ENCODE measurements at regions not wholly inside any gene's neighbourhood (a gene's known extent, or its start where the extent isn't known, plus 50 kb on each side); places are given as distances from the start of the nearest gene placed in this dataset.
A peak's percentile ranks its signal among the peaks of the same experiment; 100 is the strongest.
"Not testable (repeated sequence)": the region's sequence is repeated elsewhere in the genome, so short reads cannot be mapped to it uniquely, and the experiment has no call there.

DNA sequence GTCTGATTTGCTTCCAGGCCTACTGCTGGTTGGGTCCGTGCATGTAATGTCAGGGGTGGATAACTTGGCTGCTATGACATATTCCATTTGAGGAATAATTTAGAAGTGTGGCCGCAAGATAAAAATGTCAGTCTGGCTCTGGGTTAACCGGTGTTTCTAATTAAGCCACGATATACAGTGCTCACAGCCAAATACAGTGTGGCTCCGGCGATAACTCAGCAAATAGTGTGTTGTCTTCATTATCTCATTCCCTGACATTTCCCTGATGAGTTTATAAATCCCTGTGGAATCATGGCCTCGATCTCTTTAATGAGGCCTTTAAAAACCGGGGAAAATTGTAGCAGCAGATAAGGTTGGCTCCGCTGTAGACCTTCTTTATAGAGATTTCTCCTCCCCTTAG, 1125.0 kb downstream of the TYW1 start:
- no peak for DNase-seq

DNA sequence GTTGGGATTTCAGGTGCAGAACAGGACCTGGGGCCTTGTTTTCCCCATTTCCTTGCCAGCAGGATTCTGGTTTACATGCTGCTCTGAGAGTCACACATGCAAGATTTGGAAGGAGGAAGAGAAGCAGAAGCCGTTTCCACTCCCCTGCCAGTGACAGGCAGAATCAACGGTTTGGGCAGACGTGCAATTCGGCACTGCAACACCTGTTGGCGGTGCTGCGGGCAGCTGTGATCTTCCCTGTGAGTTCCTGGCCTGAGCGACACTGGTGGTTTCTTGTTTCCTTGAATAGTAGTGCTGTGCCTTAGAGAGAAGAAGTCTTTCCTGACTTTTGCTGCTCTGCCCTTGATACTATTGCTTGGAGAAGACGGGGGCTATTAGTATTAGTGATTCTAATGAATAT, 1126.2 kb downstream of the TYW1 start:
- DNase-seq = no peak

DNA sequence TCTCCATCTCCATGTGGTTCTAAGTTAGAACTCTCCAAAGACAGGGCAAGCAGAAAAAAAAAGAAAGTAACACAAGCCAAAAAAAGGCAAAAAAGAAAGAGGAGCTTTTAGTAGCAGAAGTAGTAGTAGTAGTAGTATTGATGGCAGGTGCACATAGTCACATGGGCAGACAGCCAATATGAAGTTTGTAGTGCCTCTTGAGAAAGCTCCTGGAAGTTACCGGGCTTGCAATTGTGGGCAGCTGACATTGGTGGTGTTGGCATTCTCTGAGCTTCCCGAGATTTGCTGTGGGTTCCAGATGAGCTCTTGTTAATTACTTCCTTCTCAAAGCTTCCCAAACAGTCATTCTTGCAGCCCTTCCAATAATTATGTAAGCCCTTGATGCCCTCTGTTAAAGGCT, 1128.5 kb downstream of the TYW1 start:
- no peak for DNase-seq

DNA sequence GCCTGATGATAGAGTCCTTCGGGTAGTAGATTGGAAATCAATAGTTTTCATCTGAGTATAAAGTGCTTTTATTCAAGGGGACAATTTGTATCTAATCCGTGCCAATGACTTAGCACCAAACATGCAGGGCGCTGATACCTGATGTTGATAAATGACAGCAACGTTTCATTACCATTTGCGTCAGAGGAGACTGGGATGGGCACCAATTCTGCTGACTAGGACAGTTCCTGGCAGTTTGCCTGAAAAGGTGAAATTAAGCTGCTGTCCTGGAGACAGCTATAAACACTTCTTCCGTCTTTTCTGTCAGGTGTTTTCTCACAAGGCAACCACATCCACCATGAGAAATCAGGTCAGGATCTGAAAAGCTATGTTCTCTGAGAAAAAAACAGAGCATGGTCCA, 1136.4 kb downstream of the TYW1 start:
- DNase-seq = no peak

DNA sequence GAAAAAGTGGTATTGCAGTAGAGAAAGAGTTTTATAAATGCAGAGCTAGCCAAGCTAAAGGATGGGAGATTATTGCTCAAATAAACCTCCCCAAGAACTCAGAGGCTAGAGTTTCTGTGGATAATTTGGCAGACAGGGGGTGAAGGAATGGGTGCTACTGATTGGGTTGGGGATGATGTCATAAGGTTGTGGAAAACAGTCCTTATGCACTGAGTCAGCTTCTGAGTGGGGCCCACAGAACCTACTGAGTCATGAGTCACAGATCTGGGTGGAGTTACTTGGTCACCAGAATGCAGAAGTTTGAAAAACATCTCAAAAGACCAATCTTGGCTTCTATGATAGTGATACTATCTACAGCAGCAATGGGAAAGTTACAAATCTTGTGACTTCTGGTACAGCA, 1146.7 kb downstream of the TYW1 start:
- no peak for DNase-seq

DNA sequence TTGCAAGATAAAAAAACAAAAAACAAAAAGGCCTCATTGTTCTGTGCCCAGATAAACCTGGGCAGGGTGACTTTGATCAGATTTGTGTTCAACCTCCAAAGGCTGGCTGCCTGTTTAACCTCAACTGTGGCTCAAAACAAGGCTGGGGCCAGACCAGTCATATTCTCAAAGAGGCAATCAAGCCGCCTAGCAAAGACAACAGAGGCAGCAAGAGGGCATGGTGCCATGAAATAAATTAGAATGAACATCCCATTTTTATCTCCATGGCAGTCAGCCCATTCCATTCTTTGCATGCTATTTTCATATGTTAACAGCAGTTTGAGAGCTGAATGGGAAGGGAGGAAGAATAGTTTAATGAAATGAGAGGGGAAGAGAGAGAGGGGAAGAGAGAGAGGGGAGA, 1150.3 kb downstream of the TYW1 start:
- DNase-seq = no peak

DNA sequence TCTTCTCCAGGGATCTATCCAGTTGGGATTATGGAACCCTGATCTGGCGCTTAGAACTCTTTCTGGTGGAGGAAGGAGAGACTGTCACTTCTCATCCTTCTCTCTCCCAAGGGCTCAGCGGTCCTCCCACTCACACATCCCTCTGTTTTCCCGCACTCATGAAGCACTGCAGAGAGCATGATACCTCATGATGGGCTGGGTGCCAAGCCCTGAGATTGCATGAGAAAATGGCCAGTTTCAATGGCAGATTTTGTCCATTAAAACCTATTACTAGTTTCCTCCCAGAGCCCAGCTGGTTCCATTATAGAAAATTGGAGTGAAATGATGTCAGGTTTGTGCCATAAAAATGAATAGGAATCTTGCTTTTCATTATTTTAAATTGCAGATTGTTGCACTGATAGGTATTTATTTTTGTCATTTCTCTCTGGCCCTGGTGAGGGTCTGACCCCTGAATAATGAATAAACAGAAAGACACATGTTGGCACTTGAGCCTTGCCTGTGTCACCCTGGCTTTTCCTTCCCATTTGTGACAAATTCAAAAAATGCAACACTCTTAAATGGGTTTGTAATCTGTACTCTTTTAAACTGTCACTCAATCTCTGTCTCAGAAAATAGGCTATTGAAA, 1151.1 kb downstream of the TYW1 start:
- no peak for DNase-seq

DNA sequence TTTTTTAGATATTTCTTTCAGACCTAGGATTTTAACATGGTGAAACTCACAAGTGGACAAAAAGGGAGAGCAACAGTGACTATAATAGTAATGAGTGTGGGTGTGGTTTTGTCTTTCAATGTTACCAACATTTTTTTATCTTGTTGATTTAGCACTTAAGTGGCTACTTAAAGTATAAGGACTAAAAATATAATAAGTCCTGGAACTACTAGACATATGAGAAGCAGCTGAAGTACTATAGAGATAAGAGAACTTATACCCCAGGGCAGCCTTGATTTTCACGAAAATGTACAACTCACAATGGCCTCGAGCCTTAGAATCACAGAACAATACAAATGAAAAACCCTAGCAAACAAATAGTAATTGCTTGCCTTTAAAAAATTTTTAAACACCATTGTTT, 1151.8 kb downstream of the TYW1 start:
- no peak for DNase-seq

DNA sequence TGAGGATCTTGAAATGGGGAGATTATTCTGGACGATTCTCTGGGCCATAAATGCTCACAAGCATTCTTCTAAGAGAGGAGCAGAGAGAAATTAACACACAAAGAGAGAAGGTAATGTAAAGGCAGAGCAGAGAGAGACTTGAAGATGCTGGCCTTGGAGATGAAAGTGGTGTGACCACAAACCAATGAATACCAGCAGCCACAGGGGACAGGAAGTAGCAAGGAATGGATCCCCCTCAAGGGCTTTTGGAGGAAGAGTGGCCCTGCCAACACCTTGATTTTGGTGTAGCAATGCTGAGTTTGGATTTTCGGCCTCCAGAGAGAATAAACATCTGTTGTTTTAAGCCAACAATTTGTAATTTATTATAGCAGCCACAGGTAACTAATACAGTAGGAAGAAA, 1155.6 kb downstream of the TYW1 start:
- DNase-seq = no peak

DNA sequence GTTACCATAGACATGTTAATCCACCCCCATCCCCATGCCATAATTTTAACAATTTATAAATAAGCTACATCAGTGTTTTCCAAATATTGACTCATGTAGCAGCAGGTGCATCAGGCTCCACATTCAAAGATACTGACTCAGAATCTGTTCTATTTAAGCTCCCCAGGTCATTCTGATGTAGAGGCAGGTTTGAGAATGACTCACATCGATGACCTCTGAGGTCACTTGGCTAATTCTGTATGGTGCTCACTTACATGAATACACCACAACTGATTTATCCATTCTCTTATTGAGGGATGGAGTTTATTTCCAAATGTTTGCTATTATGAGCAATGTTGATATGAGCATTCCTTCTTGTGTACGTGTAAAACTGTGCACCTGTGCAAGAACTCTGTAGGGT, 1159.0 kb downstream of the TYW1 start:
- no peak for DNase-seq

DNA sequence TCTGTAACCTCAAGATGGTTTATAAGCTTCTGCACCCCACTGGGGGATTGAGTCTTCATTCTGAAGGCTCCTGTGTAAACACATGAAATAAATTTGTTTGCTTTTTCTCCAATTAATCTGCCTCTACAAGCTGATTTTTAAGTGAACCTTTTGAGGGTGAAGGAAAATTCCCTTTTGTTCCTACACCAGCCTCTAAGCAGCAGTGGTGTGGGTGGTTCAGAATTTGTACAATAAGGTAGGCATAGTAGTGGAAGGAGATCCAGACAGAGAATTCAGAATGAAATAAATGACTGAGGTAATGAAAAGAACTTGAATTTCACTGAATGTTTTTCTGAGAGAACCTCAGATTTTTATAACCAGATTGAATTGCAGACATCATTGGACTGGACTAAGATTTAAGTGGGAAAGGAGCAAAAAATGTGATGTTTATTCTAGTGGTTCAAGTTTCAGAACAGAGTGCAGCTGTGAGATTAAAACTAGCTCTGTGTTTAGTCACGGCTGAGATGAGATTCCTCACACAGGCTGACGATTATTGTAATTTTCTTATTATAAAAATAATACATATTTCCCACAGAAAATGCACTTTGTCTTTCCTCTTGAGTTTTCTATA, 1162.2 kb downstream of the TYW1 start:
- DNase-seq = no peak

DNA sequence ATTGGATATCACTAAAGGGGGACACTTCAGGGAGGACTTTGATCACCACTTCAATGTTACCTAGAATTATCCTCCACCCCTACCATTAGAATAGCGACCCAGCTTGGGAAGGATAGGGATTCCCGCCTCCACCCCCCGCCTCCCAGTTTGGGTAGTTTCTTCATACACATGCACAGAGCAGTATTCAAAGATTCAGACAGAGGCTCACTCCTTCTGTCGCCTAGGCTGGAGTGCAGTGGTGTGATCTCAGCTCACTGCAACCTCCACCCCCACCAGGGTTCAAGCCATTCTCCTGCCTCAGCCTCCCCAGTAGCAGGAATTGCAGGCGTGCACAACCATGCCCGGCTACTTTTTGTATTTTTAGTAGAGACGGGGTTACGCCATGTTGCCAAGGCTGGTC, 1166.1 kb downstream of the TYW1 start:
- DNase-seq = no peak

DNA sequence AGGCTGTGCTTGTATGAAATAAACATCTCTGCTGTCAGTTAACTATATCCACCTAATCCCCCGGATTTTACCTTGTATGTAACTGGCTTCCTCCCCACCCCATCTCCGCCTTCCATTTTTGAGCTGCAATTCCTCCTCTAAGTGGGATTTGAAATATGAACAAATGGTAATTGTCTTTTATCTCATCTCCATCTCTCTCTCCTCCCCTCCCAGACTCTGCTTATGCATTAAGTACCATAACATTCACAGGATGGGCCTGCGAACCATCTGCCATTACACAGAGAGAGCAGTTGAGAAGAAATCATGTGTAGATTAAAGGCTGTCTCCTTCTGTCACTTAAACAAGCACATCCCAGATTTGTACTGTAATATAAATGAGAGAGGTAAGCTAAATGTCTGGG, 1169.9 kb downstream of the TYW1 start:
- DNase-seq = no peak

DNA sequence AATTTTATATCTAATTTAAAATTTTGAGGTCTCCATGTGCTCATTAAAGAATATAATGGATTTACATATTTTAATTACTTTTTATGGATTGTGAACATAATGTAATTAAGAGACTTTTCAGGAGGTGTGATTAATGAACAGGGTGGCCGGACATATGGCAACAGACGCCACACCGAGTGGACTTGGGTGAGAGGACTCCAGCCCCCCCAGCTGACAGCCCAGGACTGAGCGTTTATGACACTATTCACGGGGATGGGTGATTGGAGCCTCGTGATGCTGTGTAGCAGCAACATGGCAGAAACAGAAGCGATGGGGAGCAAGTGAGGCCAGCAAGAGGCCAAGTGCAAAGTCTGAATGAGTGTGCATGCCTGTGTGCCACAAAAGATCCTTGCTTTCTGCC, 1176.9 kb downstream of the TYW1 start:
- DNase-seq = no peak

DNA sequence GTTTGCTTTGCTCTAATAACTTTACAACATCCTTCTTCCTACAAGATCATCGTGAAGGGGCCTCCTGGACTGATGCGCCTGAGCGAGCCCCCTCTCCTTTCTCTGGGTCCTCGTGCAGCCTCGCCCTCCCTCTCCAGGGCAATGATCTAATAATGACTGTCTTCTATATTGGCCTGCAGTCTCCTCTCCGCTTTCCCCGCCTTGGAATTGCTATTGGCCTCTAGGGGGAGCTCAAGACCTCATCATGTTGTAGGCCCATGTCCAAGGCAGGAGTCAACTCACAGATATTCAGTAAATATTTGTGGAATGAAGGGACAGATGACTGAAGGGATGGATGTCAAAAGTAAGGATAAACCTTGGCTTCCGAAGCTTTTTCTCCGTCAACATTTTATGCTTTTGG, 1180.3 kb downstream of the TYW1 start:
- peak; percentile 17 for DNase-seq

DNA sequence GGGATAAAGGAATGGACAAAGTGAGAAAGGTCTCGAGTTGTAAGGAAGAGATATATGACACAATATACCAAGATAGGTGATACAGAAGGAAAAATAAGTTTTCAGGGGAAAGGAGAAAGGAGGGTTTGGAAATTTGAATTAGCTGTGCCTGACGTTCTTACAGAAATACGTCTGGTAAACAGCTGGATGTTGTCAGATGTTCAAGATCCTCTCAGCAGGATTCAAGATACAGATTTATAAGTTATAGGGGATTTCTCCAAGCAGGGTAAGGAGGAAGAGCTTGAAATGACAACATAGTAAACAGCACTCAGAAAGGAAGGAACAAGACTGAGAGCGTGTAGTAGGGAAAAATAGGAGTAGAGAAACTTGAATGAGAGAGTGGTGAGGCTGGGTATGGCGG, 1184.1 kb downstream of the TYW1 start:
- DNase-seq = no peak

DNA sequence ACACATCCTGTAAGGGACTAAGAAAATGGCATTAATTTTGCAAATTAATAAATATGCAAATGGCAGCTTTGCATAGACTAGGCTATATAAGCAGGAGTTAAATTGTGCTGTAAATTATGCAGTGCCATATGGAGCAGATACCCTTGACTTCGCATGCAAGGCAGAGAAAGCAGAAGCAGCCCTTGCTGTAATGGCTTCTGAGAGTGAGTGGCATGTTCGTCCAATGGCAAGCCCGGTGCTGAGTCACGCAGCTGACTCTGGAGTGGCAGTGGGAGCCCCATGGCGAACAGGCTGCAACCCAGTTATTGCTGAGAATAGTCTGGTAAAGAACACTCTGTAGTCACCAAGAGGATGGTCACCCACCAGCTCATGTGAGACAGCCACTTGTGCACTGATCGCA, 1186.5 kb downstream of the TYW1 start:
- DNase-seq = no peak

DNA sequence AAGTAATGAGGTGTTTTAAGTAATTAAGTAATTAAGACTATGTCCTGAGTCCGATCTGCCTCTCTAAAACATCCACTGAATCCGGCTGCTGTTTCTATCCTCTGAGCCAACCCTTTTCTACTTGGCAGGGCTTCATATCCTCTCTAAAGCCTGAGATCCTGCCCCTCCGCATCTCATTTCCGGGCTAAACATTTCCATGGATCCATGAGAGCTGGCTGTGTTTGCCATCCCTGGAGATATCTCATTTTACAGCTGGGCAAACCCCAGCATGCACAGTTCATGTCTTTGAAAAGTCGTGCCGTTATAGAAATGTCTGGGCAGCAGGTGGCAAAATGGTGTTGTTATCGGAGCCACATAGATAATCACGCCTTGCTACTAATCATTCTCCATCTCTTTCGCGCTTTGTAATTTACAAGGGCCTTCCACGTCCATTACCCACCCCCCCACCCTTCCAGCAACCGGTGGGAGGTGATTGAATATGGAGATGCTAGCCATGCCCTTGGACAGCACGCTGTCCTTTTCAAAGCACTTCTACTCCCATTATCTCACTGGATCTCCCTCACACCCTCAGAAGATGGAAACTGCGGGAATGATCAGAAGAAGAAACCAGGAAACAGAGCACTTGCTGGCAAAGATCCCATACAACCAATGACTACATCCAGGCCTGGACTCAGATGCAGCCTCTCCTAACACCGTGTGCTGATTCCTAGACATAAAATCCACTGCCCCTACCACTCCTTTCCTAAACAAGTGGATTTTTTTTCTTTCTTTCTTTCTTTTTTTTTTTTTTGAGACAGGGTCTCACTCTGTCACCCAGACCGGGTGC, 1189.2 kb downstream of the TYW1 start:
- DNase-seq = no peak

DNA sequence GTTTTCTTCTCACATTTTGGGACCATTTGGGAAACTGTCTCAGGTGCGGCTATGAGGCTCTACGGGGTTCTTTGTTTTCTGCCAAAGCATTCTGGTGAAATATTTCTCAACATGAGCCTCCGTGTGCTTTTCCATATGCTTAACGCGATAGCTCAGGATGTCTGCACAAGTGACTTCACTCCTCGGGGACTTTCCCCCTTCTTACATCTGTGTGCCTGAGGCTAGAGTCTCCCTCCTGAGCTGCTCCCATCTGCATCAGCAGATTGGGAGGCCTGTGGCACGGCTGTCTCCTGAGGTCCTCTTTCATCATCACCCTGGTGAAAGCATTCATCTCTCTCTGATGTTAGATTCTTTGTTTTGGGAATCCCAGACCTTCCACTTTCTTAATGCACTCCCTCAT, 1190.9 kb downstream of the TYW1 start:
- DNase-seq = no peak

DNA sequence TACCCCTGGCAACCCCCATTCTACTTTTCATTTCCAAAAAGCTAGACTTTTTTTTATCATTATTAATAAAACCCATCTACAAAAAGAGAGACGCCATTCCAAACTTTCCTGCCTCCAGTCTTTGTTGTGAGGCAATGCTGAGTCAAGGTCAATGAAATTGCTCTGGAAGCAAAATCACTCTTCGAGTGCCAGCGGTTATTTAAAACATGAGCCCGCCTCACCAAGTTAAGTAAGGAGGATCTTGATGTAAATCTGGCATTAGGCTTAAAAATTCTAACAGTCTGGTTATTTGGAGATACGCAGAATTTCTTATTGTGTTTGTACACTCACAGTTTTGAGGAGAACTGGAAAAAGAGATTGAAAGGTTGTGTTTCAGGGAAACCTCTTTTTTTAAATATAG, 1196.3 kb downstream of the TYW1 start:
- DNase-seq = no peak

DNA sequence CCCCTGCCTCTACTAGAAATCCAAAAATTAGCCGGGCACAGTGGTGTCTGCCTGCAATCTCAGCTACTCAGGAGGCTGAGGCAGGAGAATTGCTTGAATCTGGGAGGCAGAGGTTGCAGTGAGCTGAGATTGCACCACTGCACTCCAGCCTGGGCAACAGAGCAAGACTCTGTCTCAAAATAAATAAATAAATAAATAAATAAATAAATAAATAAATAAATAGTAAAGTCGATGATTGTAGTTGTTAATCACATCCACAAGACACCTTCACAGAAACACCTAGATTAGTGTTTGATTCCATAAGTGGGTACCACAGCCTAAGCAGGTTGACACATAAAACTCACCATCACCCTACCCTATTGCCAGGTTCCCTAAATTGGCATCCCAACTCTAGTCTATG, 1199.0 kb downstream of the TYW1 start:
- not testable (repeated sequence) for DNase-seq

DNA sequence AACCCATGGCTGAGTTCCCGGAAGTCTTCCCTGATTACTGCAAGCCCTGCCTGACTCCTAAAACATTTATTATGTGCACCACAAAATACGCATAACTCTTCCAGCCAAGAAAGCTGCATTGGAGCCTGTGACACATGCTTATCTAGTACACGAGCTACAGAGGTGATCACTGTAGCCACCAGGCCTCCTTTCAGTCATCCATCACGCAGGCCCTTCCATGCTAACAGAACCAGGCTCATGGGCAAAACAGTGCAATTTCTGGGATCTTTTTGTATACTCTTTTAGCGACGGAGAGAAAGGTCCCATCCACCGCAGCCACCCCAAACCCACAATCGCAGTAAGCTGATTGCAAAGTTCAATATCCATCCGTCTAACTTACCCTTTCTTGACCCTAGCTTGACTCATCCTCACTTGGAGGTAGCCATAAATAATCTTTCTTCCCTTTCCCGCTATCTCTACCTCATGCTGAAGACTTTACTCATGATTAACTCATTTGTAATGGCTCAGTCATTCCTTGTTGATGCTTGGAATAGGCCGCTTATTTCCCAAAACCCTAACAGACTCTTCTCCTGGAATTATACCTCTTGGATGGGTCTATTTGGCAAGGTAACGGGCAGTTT, 1203.5 kb downstream of the TYW1 start:
- no peak for DNase-seq

DNA sequence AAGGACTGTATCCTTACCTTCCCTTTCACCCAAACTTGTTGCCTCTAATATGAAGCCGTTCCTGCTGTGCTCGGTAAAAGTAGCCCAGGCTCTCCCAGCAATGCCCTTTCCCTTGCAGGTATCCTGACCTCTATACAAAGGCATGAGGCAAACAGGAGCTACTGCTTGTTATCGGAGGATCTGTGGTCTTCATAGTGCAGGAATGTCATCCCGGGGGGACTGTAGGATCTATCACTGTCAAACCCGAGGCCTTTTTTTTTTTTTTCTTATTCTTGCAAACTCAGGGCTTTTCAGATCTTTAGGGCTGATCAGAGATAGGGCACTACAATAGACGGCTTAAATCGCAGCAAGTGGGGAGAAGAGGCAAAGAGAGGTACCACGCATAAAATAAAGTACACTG, 1206.6 kb downstream of the TYW1 start:
- DNase-seq = no peak

DNA sequence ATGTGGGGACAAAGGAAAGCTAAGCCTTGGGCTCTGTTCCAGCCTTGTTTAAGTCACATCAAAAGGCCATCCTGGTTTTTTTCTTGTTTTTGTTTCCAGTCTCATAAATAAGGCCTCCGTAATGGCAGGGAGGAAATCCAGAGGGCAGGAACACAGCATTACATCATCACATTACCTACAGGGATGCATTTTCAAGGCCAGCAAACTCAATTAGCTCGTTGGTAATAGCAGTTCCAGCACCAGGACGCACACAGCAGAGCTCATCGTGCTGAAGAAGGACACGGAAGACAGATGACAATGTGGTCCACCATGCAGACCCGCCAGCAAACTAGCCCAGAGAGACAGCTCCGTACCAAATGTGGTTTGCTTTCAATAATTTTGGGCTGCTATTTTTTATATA, 1209.2 kb downstream of the TYW1 start:
- no peak for DNase-seq

Measured in stimulated activated CD4-positive, alpha-beta T cell treated with anti-CD3 and anti-CD28 coated beads, Interleukin-15, amount 100 ng/mL, for 24 hours (primary cell).